NT2/D1 (cell line): ENCODE measurements at regions not wholly inside any gene's neighbourhood (a gene's known extent, or its start where the extent isn't known, plus 50 kb on each side); places are given as distances from the start of the nearest gene placed in this dataset.

ENCODE experiments used
- DNase-seq: peaks from one replicate; pipeline ENCODE4 v3.0.0-alpha.2; 2011; ENCODE audit warnings: low read depth, low spot score
- H3K27me3 ChIP-seq: 2 replicates; pipeline ENCODE4 v1.6.0; 2011; ENCODE audit warnings: mild to moderate bottlenecking; ENCODE audit not compliant: insufficient read length, insufficient read depth
- H3K36me3 ChIP-seq: 2 replicates; pipeline ENCODE4 v1.6.1; 2011; ENCODE audit warnings: mild to moderate bottlenecking, low read length, mixed read lengths; ENCODE audit not compliant: insufficient read depth, insufficient read length
- H3K4me1 ChIP-seq: 2 replicates; pipeline ENCODE4 v1.5.1; 2011; ENCODE audit not compliant: insufficient read depth, insufficient read length
- H3K4me3 ChIP-seq: 2 replicates; pipeline ENCODE4 v1.5.1; 2011; ENCODE audit warnings: low read depth; ENCODE audit not compliant: insufficient read length
- H3K9ac ChIP-seq: 2 replicates; pipeline ENCODE4 v1.6.0; 2011; ENCODE audit warnings: low read depth; ENCODE audit not compliant: insufficient read length
- H3K9me3 ChIP-seq: 2 replicates; pipeline ENCODE4 v1.5.1; 2011; ENCODE audit warnings: mild to moderate bottlenecking, low read length; ENCODE audit not compliant: insufficient read depth
- SUZ12 ChIP-seq: IDR thresholded peaks from 2 replicates; pipeline ENCODE4 v1.6.1; 2011; ENCODE audit not compliant: insufficient read length, insufficient read depth; ENCODE audit errors: extremely low read depth
- YY1 ChIP-seq: IDR thresholded peaks from 2 replicates; pipeline ENCODE4 v1.6.1; 2011; ENCODE audit not compliant: insufficient read length, insufficient read depth
- ZNF274 ChIP-seq: IDR thresholded peaks from 2 replicates; pipeline ENCODE4 v1.6.1; 2011; ENCODE audit warnings: mild to moderate bottlenecking, low read depth, low read length

GRCh38 chr2:64402876-64403275 lies 51.1 kb upstream of the LGALSL start:
- no peaks in the 10 kb centered on the region for H3K9me3 ChIP-seq
- peaks cover 7% of the 10 kb centered on the region for H3K4me1 ChIP-seq
- H3K36me3 ChIP-seq, result no peaks in the 10 kb centered on the region
- H3K4me3 ChIP-seq, result no peak overlapping the region
- H3K27me3 ChIP-seq, result no peaks in the 10 kb centered on the region
- no peak for TF ChIP-seq YY1
- TF ChIP-seq SUZ12, result no peak
- no peak for TF ChIP-seq ZNF274
- no peak for DNase-seq
- H3K9ac ChIP-seq, result no peak overlapping the region

GRCh38 chr2:64403426-64403825 lies 50.5 kb upstream of the LGALSL start:
- TF ChIP-seq ZNF274 (no peak), YY1 (no peak), SUZ12 (no peak)
- H3K4me1 ChIP-seq, result peaks cover 7% of the 10 kb centered on the region
- no peak overlapping the region for H3K9ac ChIP-seq
- no peaks in the 10 kb centered on the region for H3K9me3 ChIP-seq
- DNase-seq, result no peak
- H3K27me3 ChIP-seq, result no peaks in the 10 kb centered on the region
- no peaks in the 10 kb centered on the region for H3K36me3 ChIP-seq
- no peak overlapping the region for H3K4me3 ChIP-seq

GRCh38 chr2:64404002-64404731 lies 49.8 kb upstream of the LGALSL start:
- peak; percentile 76 for DNase-seq
- Histone ChIP-seq H3K27me3 (no peaks in the 10 kb centered on the region), H3K4me3 (peak overlapping the region; percentile 6), H3K36me3 (no peaks in the 10 kb centered on the region), H3K9me3 (no peaks in the 10 kb centered on the region), H3K9ac (peak overlapping the region; percentile 3), H3K4me1 (peaks cover 7% of the 10 kb centered on the region)
- TF ChIP-seq SUZ12 (no peak), ZNF274 (no peak), YY1 (no peak)
